GM23338 (cell line): ENCODE measurements at regions not wholly inside any gene's neighbourhood (a gene's known extent, or its start where the extent isn't known, plus 50 kb on each side); places are given as distances from the start of the nearest gene placed in this dataset.

ENCODE experiments used
- ATAC-seq: fragments of 200-7000 bp; cut with Tn5 transposase; 3 replicates; pipeline ENCODE4 v1.9.1; 2020
- DNase-seq: peaks from one replicate; pipeline ENCODE4 v3.0.0-alpha.2; 2015; ENCODE audit warnings: low spot score
- H2AFZ ChIP-seq: fragments of 200-600 bp; sonication (generic); 2 replicates; pipeline ENCODE4 v1.8.0; 2016; ENCODE audit warnings: antibody characterized with exemption, mild to moderate bottlenecking, moderate library complexity
- H3F3A ChIP-seq: fragments of 200-600 bp; sonication (generic); replicated peaks from 2 replicates; pipeline ENCODE4 v1.8.0; 2017; ENCODE audit warnings: antibody characterized with exemption, mixed run types, low read depth
- H3K27ac ChIP-seq: fragments of 200-600 bp; sonication (generic); 2 replicates; pipeline ENCODE4 v1.6.1; 2016; ENCODE audit warnings: low read depth
- H3K27me3 ChIP-seq: fragments of 200-600 bp; sonication (generic); 2 replicates; pipeline ENCODE4 v1.8.0; 2016; ENCODE audit warnings: mild to moderate bottlenecking, mixed run types, moderate library complexity; ENCODE audit not compliant: insufficient read depth
- H3K36me3 ChIP-seq: fragments of 200-600 bp; sonication (generic); 2 replicates; pipeline ENCODE4 v1.8.0; 2016; ENCODE audit warnings: mild to moderate bottlenecking; ENCODE audit not compliant: insufficient read depth
- H3K4me1 ChIP-seq: fragments of 200-600 bp; sonication (generic); 2 replicates; pipeline ENCODE4 v1.8.0; 2016; ENCODE audit warnings: mild to moderate bottlenecking, moderate library complexity; ENCODE audit not compliant: insufficient read depth
- H3K4me2 ChIP-seq: fragments of 200-600 bp; sonication (generic); 2 replicates; pipeline ENCODE4 v1.7.1; 2017; ENCODE audit warnings: mixed run types
- H3K4me3 ChIP-seq: fragments of 200-600 bp; sonication (generic); 2 replicates; pipeline ENCODE4 v1.6.1; 2016; ENCODE audit warnings: mixed run types
- H3K79me2 ChIP-seq: fragments of 200-600 bp; sonication (generic); replicated peaks from 2 replicates; pipeline ENCODE4 v1.8.0; 2017; ENCODE audit warnings: mild to moderate bottlenecking; ENCODE audit not compliant: insufficient read depth
- H3K9me2 ChIP-seq: fragments of 200-600 bp; sonication (generic); 2 replicates; pipeline ENCODE4 v1.8.0; 2017; ENCODE audit not compliant: insufficient read depth
- H4K20me1 ChIP-seq: fragments of 200-600 bp; sonication (generic); replicated peaks from 2 replicates; pipeline ENCODE4 v1.8.0; 2017; ENCODE audit warnings: mild to moderate bottlenecking; ENCODE audit not compliant: insufficient read depth
- H3K27ac Mint-ChIP-seq: 2 replicates; pipeline ENCODE4 v1.8.0; 2020; ENCODE audit warnings: inconsistent platforms, mild to moderate bottlenecking, moderate library complexity, mixed read lengths
- H3K27me3 Mint-ChIP-seq: 3 replicates; pipeline ENCODE4 v1.8.0; 2022; ENCODE audit warnings: low read depth, mild to moderate bottlenecking, moderate library complexity, mixed read lengths, inconsistent platforms; ENCODE audit not compliant: insufficient read depth, poor library complexity
- H3K36me3 Mint-ChIP-seq: 3 replicates; pipeline ENCODE4 v1.8.0; 2021; ENCODE audit warnings: low read depth, mild to moderate bottlenecking, inconsistent platforms, moderate library complexity, mixed read lengths
- H3K4me1 Mint-ChIP-seq: 3 replicates; pipeline ENCODE4 v1.8.0; 2020; ENCODE audit warnings: mild to moderate bottlenecking, inconsistent platforms, mixed read lengths
- H3K4me3 Mint-ChIP-seq: 3 replicates; pipeline ENCODE4 v1.8.0; 2021; ENCODE audit warnings: moderate library complexity, mild to moderate bottlenecking, inconsistent platforms, mixed read lengths
- H3K9me3 Mint-ChIP-seq: 3 replicates; pipeline ENCODE4 v1.8.0; 2020; ENCODE audit warnings: moderate library complexity, mild to moderate bottlenecking, inconsistent platforms, mixed read lengths
- REST ChIP-seq: IDR thresholded peaks from one replicate; pipeline ENCODE4 v1.6.1; 2018; ENCODE audit warnings: antibody characterized with exemption; ENCODE audit not compliant: unreplicated experiment
- ZNF462 ChIP-seq: fragments of 250-450 bp; sonication (Bioruptor Pico); IDR thresholded peaks from 2 replicates; pipeline ENCODE4 v1.5.0; 2020; ENCODE audit warnings: mild to moderate bottlenecking, moderate library complexity

- no peak overlapping the region for H3K4me3 Mint-ChIP-seq
- no peak for ATAC-seq
These were observed 265.4 kb downstream of the SKIDA1 start for GRCh38 chr10:21260066-21260465.

More at GRCh38 chr10:21260066-21260465, 265.4 kb downstream of the SKIDA1 start:
- Mint-ChIP-seq H3K27me3 (peaks cover 1% of the 10 kb centered on the region), H3K27ac (no peak overlapping the region), H3K9me3 (no peaks in the 10 kb centered on the region; the same call in 2 of the 3 replicates), H3K4me1 (peaks cover 16% of the 10 kb centered on the region), H3K36me3 (no peaks in the 10 kb centered on the region)
- Histone ChIP-seq H3K9me2 (no peaks in the 10 kb centered on the region), H3K27ac (no peak overlapping the region), H3K4me3 (no peak overlapping the region), H4K20me1 (no peaks in the 10 kb centered on the region), H3F3A (no peaks in the 10 kb centered on the region), H3K4me2 (no peak overlapping the region), H2AFZ (0 out of 2 replicates have a peak overlapping the region, but pooled peaks have one; percentile 28), H3K36me3 (no peaks in the 10 kb centered on the region; the same call in 1 of the 2 replicates), H3K27me3 (no peaks in the 10 kb centered on the region), H3K4me1 (peaks cover 8% of the 10 kb centered on the region; the same call in 1 of the 2 replicates), H3K79me2 (no peaks in the 10 kb centered on the region)
- no peak for TF ChIP-seq ZNF462
- TF ChIP-seq REST: no peak
- no peak for DNase-seq
